MG63 (cell line): ENCODE measurements at regions not wholly inside any gene's neighbourhood (a gene's known extent, or its start where the extent isn't known, plus 50 kb on each side); places are given as distances from the start of the nearest gene placed in this dataset.

ENCODE experiments used
- DNase-seq: peaks from one replicate; pipeline ENCODE4 v3.0.0-alpha.2; 2020
- H3K27me3 ChIP-seq: fragments of 250-450 bp; sonication (Bioruptor Pico); 2 replicates; pipeline ENCODE4 v1.5.1; 2020; ENCODE audit warnings: mild to moderate bottlenecking, moderate library complexity
- H3K36me3 ChIP-seq: fragments of 250-450 bp; sonication (Bioruptor Pico); 2 replicates; pipeline ENCODE4 v1.5.1; 2020; ENCODE audit warnings: mild to moderate bottlenecking, moderate library complexity
- H3K4me3 ChIP-seq: fragments of 250-450 bp; sonication (Bioruptor Pico); 2 replicates; pipeline ENCODE4 v1.5.1; 2020; ENCODE audit warnings: mild to moderate bottlenecking, moderate library complexity
- H3K9me3 ChIP-seq: fragments of 250-450 bp; sonication (Bioruptor Pico); 2 replicates; pipeline ENCODE4 v1.5.1; 2020; ENCODE audit warnings: mild to moderate bottlenecking, moderate library complexity

- no peaks in the 10 kb centered on the region for H3K36me3 ChIP-seq
- no peaks in the 10 kb centered on the region for H3K27me3 ChIP-seq
- peaks cover 26% of the 10 kb centered on the region for H3K9me3 ChIP-seq
- H3K4me3 ChIP-seq, result no peak overlapping the region
- DNase-seq, result no peak
Measured at GRCh38 chr6:5946701-5947100, 60.0 kb downstream of the NRN1 start.

- Histone ChIP-seq H3K27me3 (no peaks in the 10 kb centered on the region), H3K9me3 (peaks cover 26% of the 10 kb centered on the region), H3K4me3 (no peak overlapping the region), H3K36me3 (no peaks in the 10 kb centered on the region)
- no peak for DNase-seq
Measured at GRCh38 chr6:5946181-5946580, 60.5 kb downstream of the NRN1 start.

- no peak for DNase-seq
- H3K27me3 ChIP-seq, result no peaks in the 10 kb centered on the region
- no peak overlapping the region for H3K4me3 ChIP-seq
- peaks cover 29% of the 10 kb centered on the region for H3K9me3 ChIP-seq
- no peaks in the 10 kb centered on the region for H3K36me3 ChIP-seq
Measured at GRCh38 chr6:5943591-5943990, 63.1 kb downstream of the NRN1 start.

- H3K36me3 ChIP-seq, result no peaks in the 10 kb centered on the region
- no peaks in the 10 kb centered on the region for H3K27me3 ChIP-seq
- no peak overlapping the region for H3K4me3 ChIP-seq
- H3K9me3 ChIP-seq, result peaks cover 29% of the 10 kb centered on the region
- DNase-seq, result no peak
Measured at GRCh38 chr6:5942591-5942990, 64.1 kb downstream of the NRN1 start.

- peaks cover 29% of the 10 kb centered on the region for H3K9me3 ChIP-seq
- H3K36me3 ChIP-seq, result no peaks in the 10 kb centered on the region
- DNase-seq, result peak; percentile 86
- no peak overlapping the region for H3K4me3 ChIP-seq
- H3K27me3 ChIP-seq, result no peaks in the 10 kb centered on the region
Measured at GRCh38 chr6:5941188-5941587, 65.5 kb downstream of the NRN1 start.

- Histone ChIP-seq H3K9me3 (peaks cover 20% of the 10 kb centered on the region), H3K27me3 (no peaks in the 10 kb centered on the region), H3K36me3 (no peaks in the 10 kb centered on the region), H3K4me3 (no peak overlapping the region)
- no peak for DNase-seq
Measured at GRCh38 chr6:5938934-5939333, 67.8 kb downstream of the NRN1 start.

GRCh38 chr6:5937936-5938706 is 68.6 kb downstream of the NRN1 start:
- H3K9me3 ChIP-seq, result peaks cover 11% of the 10 kb centered on the region

GRCh38 chr6:5937169-5937909 is 69.4 kb downstream of the NRN1 start:
- no peak overlapping the region for H3K4me3 ChIP-seq
- no peaks in the 10 kb centered on the region for H3K36me3 ChIP-seq
- peak; percentile 61 for DNase-seq
- peaks cover 8% of the 10 kb centered on the region for H3K9me3 ChIP-seq
- H3K27me3 ChIP-seq, result no peaks in the 10 kb centered on the region

More at GRCh38 chr6:5937936-5938706, 68.6 kb downstream of the NRN1 start:
- H3K4me3 ChIP-seq, result no peak overlapping the region
- DNase-seq, result no peak
- no peaks in the 10 kb centered on the region for H3K36me3 ChIP-seq
- no peaks in the 10 kb centered on the region for H3K27me3 ChIP-seq

- H3K4me3 ChIP-seq, result no peak overlapping the region
- peak; percentile 35 for DNase-seq
- H3K27me3 ChIP-seq, result no peaks in the 10 kb centered on the region
- no peaks in the 10 kb centered on the region for H3K36me3 ChIP-seq
- peaks cover 7% of the 10 kb centered on the region; the same call in 1 of the 2 replicates for H3K9me3 ChIP-seq
Measured at GRCh38 chr6:5936631-5937030, 70.1 kb downstream of the NRN1 start.

GRCh38 chr6:5936140-5936539 is 70.6 kb downstream of the NRN1 start:
- Histone ChIP-seq H3K27me3 (no peaks in the 10 kb centered on the region), H3K9me3 (peaks cover 7% of the 10 kb centered on the region; the same call in 1 of the 2 replicates), H3K36me3 (no peaks in the 10 kb centered on the region), H3K4me3 (no peak overlapping the region)
- peak; percentile 15 for DNase-seq

- no peak overlapping the region for H3K4me3 ChIP-seq
- H3K9me3 ChIP-seq, result peaks cover 4% of the 10 kb centered on the region; the same call in 1 of the 2 replicates
- no peaks in the 10 kb centered on the region for H3K36me3 ChIP-seq
- no peaks in the 10 kb centered on the region for H3K27me3 ChIP-seq
- DNase-seq, result no peak
Measured at GRCh38 chr6:5930968-5931367, 75.8 kb downstream of the NRN1 start.

GRCh38 chr6:5930143-5930770 is 76.5 kb downstream of the NRN1 start:
- H3K36me3 ChIP-seq, result no peaks in the 10 kb centered on the region
- DNase-seq, result no peak

GRCh38 chr6:5923840-5924239 is 82.9 kb downstream of the NRN1 start:
- Histone ChIP-seq H3K36me3 (no peaks in the 10 kb centered on the region), H3K27me3 (no peaks in the 10 kb centered on the region), H3K4me3 (no peak overlapping the region), H3K9me3 (peaks cover 5% of the 10 kb centered on the region; the same call in 1 of the 2 replicates)
- no peak for DNase-seq

More at GRCh38 chr6:5930143-5930770, 76.5 kb downstream of the NRN1 start:
- Histone ChIP-seq H3K4me3 (no peak overlapping the region), H3K27me3 (no peaks in the 10 kb centered on the region), H3K9me3 (peaks cover 9% of the 10 kb centered on the region)

GRCh38 chr6:5922230-5922629 is 84.5 kb downstream of the NRN1 start:
- H3K4me3 ChIP-seq, result no peak overlapping the region
- no peaks in the 10 kb centered on the region for H3K36me3 ChIP-seq
- H3K9me3 ChIP-seq, result peaks cover 5% of the 10 kb centered on the region; the same call in 1 of the 2 replicates
- no peak for DNase-seq
- no peaks in the 10 kb centered on the region for H3K27me3 ChIP-seq

- no peak overlapping the region for H3K4me3 ChIP-seq
- no peaks in the 10 kb centered on the region for H3K27me3 ChIP-seq
- no peaks in the 10 kb centered on the region for H3K9me3 ChIP-seq
- DNase-seq, result no peak
- H3K36me3 ChIP-seq, result no peaks in the 10 kb centered on the region
Measured at GRCh38 chr6:5909721-5910120, 97.0 kb downstream of the NRN1 start.

GRCh38 chr6:5906842-5907241 is 99.9 kb downstream of the NRN1 start:
- no peaks in the 10 kb centered on the region for H3K27me3 ChIP-seq
- no peaks in the 10 kb centered on the region for H3K36me3 ChIP-seq
- DNase-seq, result no peak
- no peak overlapping the region for H3K4me3 ChIP-seq
- H3K9me3 ChIP-seq, result no peaks in the 10 kb centered on the region

GRCh38 chr6:5906340-5906670 is 100.4 kb downstream of the NRN1 start:
- Histone ChIP-seq H3K36me3 (no peaks in the 10 kb centered on the region), H3K4me3 (no peak overlapping the region), H3K9me3 (no peaks in the 10 kb centered on the region), H3K27me3 (no peaks in the 10 kb centered on the region)
- DNase-seq, result no peak
